ENCODE measurements at regions not wholly inside any gene's neighbourhood (a gene's known extent, or its start where the extent isn't known, plus 50 kb on each side); places are given as distances from the start of the nearest gene placed in this dataset.

DNA sequence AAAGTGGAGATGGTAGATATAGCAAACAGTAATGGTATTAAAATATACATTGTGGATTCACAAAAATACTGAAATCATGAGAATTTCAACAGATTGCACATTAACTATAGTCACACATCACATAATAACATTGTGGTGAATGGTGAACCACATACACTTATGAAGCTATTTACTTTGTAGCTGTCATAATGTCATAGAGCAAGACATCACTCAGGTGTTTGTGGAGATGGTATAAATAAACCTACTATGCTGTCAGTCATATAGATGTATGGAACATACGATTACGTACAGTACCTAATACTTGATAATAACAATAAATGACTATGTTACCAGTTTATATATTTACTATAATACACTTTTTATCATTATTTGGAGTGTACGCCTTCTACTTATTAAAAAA is 1416.0 kb upstream of the ALCAM start:
- Histone ChIP-seq H3K9me3 (ENCODE audit: control insufficient read depth, insufficient read depth, low read length) (no peaks in the 10 kb centered on the region), H3K27ac (ENCODE audit: low read length) (no peak overlapping the region), H3K4me3 (ENCODE audit: low read length) (no peak overlapping the region), H3K36me3 (ENCODE audit: control insufficient read depth, insufficient read depth, low read length) (no peaks in the 10 kb centered on the region), H3K4me1 (ENCODE audit: control insufficient read depth, insufficient read depth, low read length) (no peaks in the 10 kb centered on the region), H3K27me3 (ENCODE audit: control insufficient read depth, insufficient read depth, low read length) (no peaks in the 10 kb centered on the region)
- H3K9me3 Mint-ChIP-seq = peaks cover 7 to 15% of the 10 kb centered on the region in 2 donors
- no CpG with 5 or more reads among the region's 3 CpGs for WGBS (ENCODE audit: insufficient coverage)
- no peak overlapping the region for H3K4me3 Mint-ChIP-seq
- no peaks in the 10 kb centered on the region for H3K27me3 Mint-ChIP-seq (ENCODE audit: low read depth in 2 of 2)
- intact Hi-C loops (cut with micrococcal nuclease) = no loop called here
- peaks cover 8% of the 10 kb centered on the region for H3K36me3 Mint-ChIP-seq
- ATAC-seq = no peak
- no peak overlapping the region for H3K27ac Mint-ChIP-seq
- no peaks in the 10 kb centered on the region for H3K4me1 Mint-ChIP-seq
- no peak for DNase-seq
- TF ChIP-seq, protein P1, sequence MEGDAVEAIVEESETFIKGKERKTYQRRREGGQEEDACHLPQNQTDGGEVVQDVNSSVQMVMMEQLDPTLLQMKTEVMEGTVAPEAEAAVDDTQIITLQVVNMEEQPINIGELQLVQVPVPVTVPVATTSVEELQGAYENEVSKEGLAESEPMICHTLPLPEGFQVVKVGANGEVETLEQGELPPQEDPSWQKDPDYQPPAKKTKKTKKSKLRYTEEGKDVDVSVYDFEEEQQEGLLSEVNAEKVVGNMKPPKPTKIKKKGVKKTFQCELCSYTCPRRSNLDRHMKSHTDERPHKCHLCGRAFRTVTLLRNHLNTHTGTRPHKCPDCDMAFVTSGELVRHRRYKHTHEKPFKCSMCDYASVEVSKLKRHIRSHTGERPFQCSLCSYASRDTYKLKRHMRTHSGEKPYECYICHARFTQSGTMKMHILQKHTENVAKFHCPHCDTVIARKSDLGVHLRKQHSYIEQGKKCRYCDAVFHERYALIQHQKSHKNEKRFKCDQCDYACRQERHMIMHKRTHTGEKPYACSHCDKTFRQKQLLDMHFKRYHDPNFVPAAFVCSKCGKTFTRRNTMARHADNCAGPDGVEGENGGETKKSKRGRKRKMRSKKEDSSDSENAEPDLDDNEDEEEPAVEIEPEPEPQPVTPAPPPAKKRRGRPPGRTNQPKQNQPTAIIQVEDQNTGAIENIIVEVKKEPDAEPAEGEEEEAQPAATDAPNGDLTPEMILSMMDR (IDR thresholded peaks at IDR 0.05) = no peak

DNA sequence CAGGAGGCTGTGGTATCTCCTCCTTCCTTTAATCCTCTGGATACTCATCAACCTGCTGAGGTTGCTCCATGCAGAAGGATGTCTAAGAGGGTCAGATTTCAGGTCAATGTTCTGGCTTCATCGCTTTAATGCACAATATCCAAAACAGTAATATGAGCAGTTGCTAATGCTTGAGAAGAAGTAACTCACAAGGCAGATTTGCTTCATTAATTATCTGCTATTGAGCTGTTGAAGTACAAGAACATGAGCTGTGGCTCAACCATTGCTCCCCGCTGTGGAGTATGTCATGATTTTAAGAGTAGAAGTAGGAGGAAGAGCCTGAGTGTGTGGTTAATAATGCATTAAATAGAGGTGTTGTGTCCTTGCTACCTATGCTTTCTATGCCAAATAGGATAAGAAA is 1412.9 kb upstream of the ALCAM start:
- H3K9me3 Mint-ChIP-seq = peaks cover 8 to 16% of the 10 kb centered on the region in 2 donors
- H3K27me3 ChIP-seq (ENCODE audit: control insufficient read depth, insufficient read depth, low read length) = no peaks in the 10 kb centered on the region
- WGBS (ENCODE audit: insufficient coverage) = 90% methylated on average over 1 of the region's 2 CpGs
- no peak overlapping the region for H3K27ac Mint-ChIP-seq
- no peaks in the 10 kb centered on the region for H3K27me3 Mint-ChIP-seq (ENCODE audit: low read depth in 2 of 2)
- intact Hi-C loops (cut with micrococcal nuclease) = no loop called here
- H3K36me3 ChIP-seq (ENCODE audit: control insufficient read depth, insufficient read depth, low read length) = no peaks in the 10 kb centered on the region
- no peak overlapping the region for H3K4me3 Mint-ChIP-seq
- TF ChIP-seq, protein P1 (IDR thresholded peaks at IDR 0.05) = no peak
- no peaks in the 10 kb centered on the region for H3K4me1 Mint-ChIP-seq
- H3K27ac ChIP-seq (ENCODE audit: low read length) = no peak overlapping the region
- no peaks in the 10 kb centered on the region for H3K4me1 ChIP-seq (ENCODE audit: control insufficient read depth, insufficient read depth, low read length)
- no peak overlapping the region for H3K4me3 ChIP-seq (ENCODE audit: low read length)
- H3K36me3 Mint-ChIP-seq = peaks cover 16% of the 10 kb centered on the region
- no peak for ATAC-seq
- no peak for DNase-seq
- H3K9me3 ChIP-seq (ENCODE audit: control insufficient read depth, insufficient read depth, low read length) = no peaks in the 10 kb centered on the region

DNA sequence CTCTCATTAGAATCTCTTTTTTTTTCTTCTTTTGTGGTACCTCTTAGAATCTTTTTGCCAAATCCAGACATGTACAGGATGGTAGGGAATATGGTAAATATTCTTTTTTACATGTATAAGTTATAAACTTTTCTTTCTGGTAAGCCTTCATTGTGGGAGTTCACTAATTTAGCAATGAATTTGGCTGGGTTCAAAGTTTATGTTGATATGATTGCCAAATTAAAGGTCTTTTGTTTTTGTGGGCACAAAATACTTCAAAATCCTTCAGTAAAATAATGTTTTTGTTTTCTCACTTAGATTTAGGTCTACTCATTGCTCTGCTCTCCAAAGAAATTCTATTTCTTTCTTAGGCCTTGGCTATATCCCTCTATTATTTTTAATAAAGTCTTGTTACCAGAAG is 1405.9 kb upstream of the ALCAM start:
- no peak for ATAC-seq
- H3K27ac Mint-ChIP-seq = no peak overlapping the region
- H3K4me1 Mint-ChIP-seq = no peaks in the 10 kb centered on the region

DNA sequence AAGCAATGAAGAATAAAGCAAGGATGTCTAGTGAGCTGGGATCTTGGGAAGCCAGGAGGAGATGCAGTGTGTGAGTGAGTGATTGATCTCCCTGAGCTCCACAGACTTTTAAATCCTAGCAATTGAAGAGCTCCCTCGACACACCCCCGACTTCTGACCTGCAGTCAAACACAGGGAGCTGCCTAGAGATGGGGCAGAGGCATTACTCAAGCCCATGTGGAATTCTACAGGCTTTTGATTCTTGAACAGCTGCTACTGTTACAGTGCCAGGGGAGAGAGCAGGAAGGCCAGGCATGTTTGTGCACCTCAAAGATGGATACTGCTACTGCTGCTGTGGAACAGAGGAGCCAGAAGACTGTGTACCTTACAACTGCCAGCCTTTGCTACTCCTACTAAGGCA is 1403.1 kb upstream of the ALCAM start:
- no peak overlapping the region for H3K4me3 Mint-ChIP-seq
- intact Hi-C loops (cut with micrococcal nuclease) = no loop called here
- peaks cover 13% of the 10 kb centered on the region for H3K36me3 Mint-ChIP-seq
- Histone ChIP-seq H3K9me3 (ENCODE audit: control insufficient read depth, insufficient read depth, low read length) (peaks cover 6% of the 10 kb centered on the region), H3K36me3 (ENCODE audit: control insufficient read depth, insufficient read depth, low read length) (no peaks in the 10 kb centered on the region), H3K27ac (ENCODE audit: low read length) (no peak overlapping the region), H3K4me1 (ENCODE audit: control insufficient read depth, insufficient read depth, low read length) (no peaks in the 10 kb centered on the region), H3K27me3 (ENCODE audit: control insufficient read depth, insufficient read depth, low read length) (no peaks in the 10 kb centered on the region), H3K4me3 (ENCODE audit: low read length) (no peak overlapping the region)
- TF ChIP-seq, protein P1 (IDR thresholded peaks at IDR 0.05) = no peak
- no peaks in the 10 kb centered on the region for H3K4me1 Mint-ChIP-seq
- no peak for DNase-seq
- peaks cover 3 to 20% of the 10 kb centered on the region in 2 donors for H3K9me3 Mint-ChIP-seq
- no peak overlapping the region for H3K27ac Mint-ChIP-seq
- WGBS (ENCODE audit: insufficient coverage) = 80% methylated on average over 2 of the region's 2 CpGs
- no peaks in the 10 kb centered on the region for H3K27me3 Mint-ChIP-seq (ENCODE audit: low read depth in 2 of 2)
- ATAC-seq = no peak

More for the DNA sequence above, 1405.9 kb upstream of the ALCAM start:
- Histone ChIP-seq H3K27me3 (ENCODE audit: control insufficient read depth, insufficient read depth, low read length) (no peaks in the 10 kb centered on the region), H3K4me1 (ENCODE audit: control insufficient read depth, insufficient read depth, low read length) (no peaks in the 10 kb centered on the region), H3K9me3 (ENCODE audit: control insufficient read depth, insufficient read depth, low read length) (peaks cover 1% of the 10 kb centered on the region), H3K4me3 (ENCODE audit: low read length) (no peak overlapping the region), H3K36me3 (ENCODE audit: control insufficient read depth, insufficient read depth, low read length) (no peaks in the 10 kb centered on the region), H3K27ac (ENCODE audit: low read length) (no peak overlapping the region)
- TF ChIP-seq, protein P1 (IDR thresholded peaks at IDR 0.05) = no peak
- Mint-ChIP-seq H3K27me3 (ENCODE audit: low read depth in 2 of 2) (no peaks in the 10 kb centered on the region), H3K36me3 (peaks cover 21% of the 10 kb centered on the region), H3K9me3 (peaks cover 6 to 25% of the 10 kb centered on the region in 2 donors), H3K4me3 (no peak overlapping the region)
- DNase-seq = no peak
- intact Hi-C loops (cut with micrococcal nuclease) = no loop called here
